Tibial nerve (tissue), 4 donors: ENCODE measurements at regions not wholly inside any gene's neighbourhood (a gene's known extent, or its start where the extent isn't known, plus 50 kb on each side); places are given as distances from the start of the nearest gene placed in this dataset.

Experiments
- CTCF ChIP-seq, 5 experiments: fragments of 200-600 bp in 3 of 5; fragments of 450-650 bp in 2 of 5; sonication (generic) in 3 of 5; IDR thresholded peaks; one replicate each; pipeline ENCODE4 v1.5.1; 2016 to 2019; ENCODE audit warnings: antibody characterized with exemption in 5 of 5, mild to moderate bottlenecking in 3 of 5, moderate library complexity in 2 of 5
- EP300 ChIP-seq, 2 donors: sonication (generic); formaldehyde crosslinking; IDR thresholded peaks; one replicate each; pipeline ENCODE4 v1.6.1; 2017; ENCODE audit warnings: antibody characterized with exemption in 2 of 2, mild to moderate bottlenecking in 1 of 2

- TF ChIP-seq CTCF (IDR thresholded peaks at IDR 0.05) (no peak), EP300 (IDR thresholded peaks at IDR 0.05) (no peak)
Measured at GRCh38 chr4:129369361-129370010, 273.5 kb downstream of the C4orf33 start.
